ENCODE measurements at regions not wholly inside any gene's neighbourhood (a gene's known extent, or its start where the extent isn't known, plus 50 kb on each side); places are given as distances from the start of the nearest gene placed in this dataset.

DNA sequence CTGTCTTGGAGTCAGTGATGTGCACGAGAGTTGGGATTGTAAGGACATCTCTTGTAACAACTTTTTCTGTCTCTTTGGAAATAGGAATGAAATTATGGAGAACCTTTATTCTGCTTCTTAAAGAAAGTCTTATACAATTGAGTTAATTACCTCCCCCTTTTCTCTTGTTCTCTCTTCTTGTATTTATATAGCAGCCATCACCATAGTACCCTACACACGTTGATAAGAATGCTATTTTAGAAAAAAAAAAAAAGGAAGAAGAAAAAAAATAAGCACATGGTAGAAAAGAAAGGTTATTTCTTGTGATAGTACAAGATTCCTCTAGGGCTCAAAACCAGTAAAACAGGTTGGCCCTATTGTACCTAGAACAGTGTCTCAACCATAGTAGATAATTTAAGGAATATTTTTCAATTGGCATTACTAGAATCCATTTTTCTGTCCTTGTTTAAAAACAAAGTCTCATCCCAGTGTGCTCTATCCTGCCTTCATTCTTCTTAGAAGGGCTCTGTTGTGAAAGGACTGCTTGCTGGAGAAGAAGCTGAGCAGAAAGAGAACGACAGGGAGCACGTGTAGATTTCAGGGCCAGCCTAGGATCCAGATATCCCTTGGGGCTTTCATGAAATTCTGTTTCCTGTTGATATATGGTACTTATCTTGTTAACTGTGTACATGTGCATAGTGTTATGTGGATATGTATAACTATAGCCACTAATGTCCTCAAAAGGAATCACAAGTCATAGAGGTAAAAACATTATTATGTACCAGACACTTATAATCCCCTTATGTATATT is 392.3 kb upstream of the MEF2C start:
- DNase-seq: no peak
- H3K27ac ChIP-seq (replicated peaks): no peak overlapping the region
- no peaks in the 10 kb centered on the region for H3K9me3 ChIP-seq (replicated peaks)
- TF ChIP-seq, protein P1, sequence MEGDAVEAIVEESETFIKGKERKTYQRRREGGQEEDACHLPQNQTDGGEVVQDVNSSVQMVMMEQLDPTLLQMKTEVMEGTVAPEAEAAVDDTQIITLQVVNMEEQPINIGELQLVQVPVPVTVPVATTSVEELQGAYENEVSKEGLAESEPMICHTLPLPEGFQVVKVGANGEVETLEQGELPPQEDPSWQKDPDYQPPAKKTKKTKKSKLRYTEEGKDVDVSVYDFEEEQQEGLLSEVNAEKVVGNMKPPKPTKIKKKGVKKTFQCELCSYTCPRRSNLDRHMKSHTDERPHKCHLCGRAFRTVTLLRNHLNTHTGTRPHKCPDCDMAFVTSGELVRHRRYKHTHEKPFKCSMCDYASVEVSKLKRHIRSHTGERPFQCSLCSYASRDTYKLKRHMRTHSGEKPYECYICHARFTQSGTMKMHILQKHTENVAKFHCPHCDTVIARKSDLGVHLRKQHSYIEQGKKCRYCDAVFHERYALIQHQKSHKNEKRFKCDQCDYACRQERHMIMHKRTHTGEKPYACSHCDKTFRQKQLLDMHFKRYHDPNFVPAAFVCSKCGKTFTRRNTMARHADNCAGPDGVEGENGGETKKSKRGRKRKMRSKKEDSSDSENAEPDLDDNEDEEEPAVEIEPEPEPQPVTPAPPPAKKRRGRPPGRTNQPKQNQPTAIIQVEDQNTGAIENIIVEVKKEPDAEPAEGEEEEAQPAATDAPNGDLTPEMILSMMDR (IDR thresholded peaks at IDR 0.05; ENCODE audit: borderline replicate concordance): no peak
- no peaks in the 10 kb centered on the region for H3K27me3 ChIP-seq (ENCODE audit: low read depth)
- no peaks in the 10 kb centered on the region for H3K4me1 ChIP-seq
- intact Hi-C loops (cut with micrococcal nuclease): no loop called here
- H3K4me3 ChIP-seq: no peak overlapping the region
- H3K36me3 ChIP-seq: no peaks in the 10 kb centered on the region

DNA sequence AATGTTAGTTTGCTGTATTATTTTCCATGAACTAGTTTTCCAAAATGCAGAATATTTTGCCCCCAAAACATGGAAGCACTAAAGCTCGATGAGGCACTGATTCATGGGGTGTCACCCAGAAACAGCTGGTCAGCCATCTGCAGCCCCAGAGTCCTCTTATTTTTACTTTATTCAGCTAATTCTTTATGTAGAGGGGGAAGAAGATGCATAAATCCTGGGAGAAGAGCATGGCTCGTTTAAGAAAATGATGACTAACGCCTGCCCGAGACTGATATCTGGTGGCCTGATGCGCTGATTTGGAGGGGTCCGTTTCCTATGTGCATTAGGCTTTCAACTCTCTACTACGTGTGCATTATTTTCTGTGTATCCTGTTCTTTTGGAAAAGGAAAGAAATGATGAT is 390.3 kb upstream of the MEF2C start:
- no peak for DNase-seq
- Histone ChIP-seq H3K36me3 (no peaks in the 10 kb centered on the region), H3K9me3 (replicated peaks) (no peaks in the 10 kb centered on the region), H3K27ac (replicated peaks) (no peak overlapping the region), H3K27me3 (ENCODE audit: low read depth) (no peaks in the 10 kb centered on the region), H3K4me1 (no peaks in the 10 kb centered on the region), H3K4me3 (no peak overlapping the region)
- intact Hi-C loops (cut with micrococcal nuclease): no loop called here
- TF ChIP-seq, protein P1 (IDR thresholded peaks at IDR 0.05; ENCODE audit: borderline replicate concordance): no peak

DNA sequence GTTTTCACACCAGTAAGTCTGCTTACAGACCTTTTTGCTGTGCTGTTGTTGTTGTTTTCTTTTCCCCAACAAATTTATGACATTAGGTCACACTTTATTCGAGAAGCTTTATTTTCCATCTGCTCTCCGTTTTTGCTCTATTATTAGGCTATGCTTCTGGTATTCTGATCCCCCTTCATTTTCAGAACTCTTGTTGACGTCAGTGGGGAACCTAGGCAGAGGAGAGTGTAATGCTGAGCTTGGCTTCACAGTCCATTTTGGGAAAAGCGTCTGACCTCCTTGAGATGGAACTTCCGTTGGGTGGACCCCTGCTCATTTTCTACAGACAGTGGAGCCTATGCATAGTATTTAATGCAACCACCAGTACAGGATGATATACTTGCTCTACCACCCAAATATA is 387.9 kb upstream of the MEF2C start:
- Histone ChIP-seq H3K4me1 (no peaks in the 10 kb centered on the region), H3K27ac (replicated peaks) (no peak overlapping the region), H3K36me3 (no peaks in the 10 kb centered on the region), H3K4me3 (no peak overlapping the region), H3K27me3 (ENCODE audit: low read depth) (no peaks in the 10 kb centered on the region), H3K9me3 (replicated peaks) (no peaks in the 10 kb centered on the region)
- DNase-seq: no peak
- intact Hi-C loops (cut with micrococcal nuclease): no loop called here
- TF ChIP-seq, protein P1 (IDR thresholded peaks at IDR 0.05; ENCODE audit: borderline replicate concordance): no peak

DNA sequence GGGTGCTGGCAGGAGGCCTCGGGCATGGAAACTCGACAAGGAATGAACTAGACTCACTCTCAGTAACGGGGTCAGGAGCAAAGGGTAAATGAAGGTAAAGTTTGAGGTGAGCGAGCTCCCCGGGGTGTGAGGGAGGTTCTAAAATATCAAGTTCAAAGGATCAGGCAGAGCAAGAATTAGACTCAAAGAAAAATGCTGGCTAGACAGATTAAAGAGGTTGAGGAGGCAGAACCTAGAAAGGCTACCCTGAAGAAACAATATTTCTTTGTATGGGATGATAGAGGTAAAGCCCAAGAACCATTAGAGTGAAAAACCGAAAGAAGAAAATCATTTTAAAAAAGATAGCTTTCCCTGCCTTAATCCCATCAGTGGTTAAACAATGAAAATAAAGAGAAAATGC is 386.7 kb upstream of the MEF2C start:
- no peak overlapping the region for H3K4me3 ChIP-seq
- DNase-seq: no peak
- H3K27ac ChIP-seq (replicated peaks): no peak overlapping the region
- H3K4me1 ChIP-seq: no peaks in the 10 kb centered on the region
- TF ChIP-seq, protein P1 (IDR thresholded peaks at IDR 0.05; ENCODE audit: borderline replicate concordance): no peak
- no peaks in the 10 kb centered on the region for H3K9me3 ChIP-seq (replicated peaks)
- no peaks in the 10 kb centered on the region for H3K27me3 ChIP-seq (ENCODE audit: low read depth)
- intact Hi-C loops (cut with micrococcal nuclease): no loop called here
- H3K36me3 ChIP-seq: no peaks in the 10 kb centered on the region

DNA sequence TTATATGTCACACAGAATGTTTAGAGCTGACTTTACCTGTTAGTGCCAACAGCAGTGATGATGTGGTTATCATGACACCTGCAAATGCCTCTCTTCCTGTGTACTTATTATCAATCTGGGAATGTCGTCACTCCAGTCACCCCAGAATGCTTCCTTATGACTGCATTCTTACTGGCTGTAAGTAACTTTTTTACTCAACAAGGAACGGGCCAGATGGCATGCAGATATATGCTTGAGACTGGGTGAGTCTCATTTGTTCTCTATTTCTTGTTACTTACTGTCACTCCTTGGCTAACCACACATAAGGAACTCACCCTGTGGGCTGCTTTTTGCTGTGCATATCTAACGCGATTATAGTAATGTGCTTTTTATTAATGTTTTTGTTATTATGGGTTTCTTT is 385.5 kb upstream of the MEF2C start:
- no peaks in the 10 kb centered on the region for H3K36me3 ChIP-seq
- H3K9me3 ChIP-seq (replicated peaks): no peaks in the 10 kb centered on the region
- TF ChIP-seq, protein P1 (IDR thresholded peaks at IDR 0.05; ENCODE audit: borderline replicate concordance): no peak
- no peak overlapping the region for H3K27ac ChIP-seq (replicated peaks)
- H3K4me1 ChIP-seq: no peaks in the 10 kb centered on the region
- DNase-seq: no peak
- H3K4me3 ChIP-seq: no peak overlapping the region
- intact Hi-C loops (cut with micrococcal nuclease): no loop called here
- H3K27me3 ChIP-seq (ENCODE audit: low read depth): no peaks in the 10 kb centered on the region

All from left ventricle myocardium inferior (tissue), 1 donor.